Epithelial cell of esophagus (primary cell): ENCODE measurements at regions not wholly inside any gene's neighbourhood (a gene's known extent, or its start where the extent isn't known, plus 50 kb on each side); places are given as distances from the start of the nearest gene placed in this dataset.
A peak's percentile ranks its signal among the peaks of the same experiment; 100 is the strongest.

ENCODE experiments used
- DNase-seq: peaks from one replicate; pipeline ENCODE4 v3.0.0; 2010; ENCODE audit warnings: low read depth
- H3K4me3 ChIP-seq: 2 replicates; pipeline ENCODE4 v1.5.1; 2011; ENCODE audit warnings: mild to moderate bottlenecking, low read length, control low read depth
- TF ChIP-seq, protein P1 (sequence below): IDR thresholded peaks from 2 replicates; pipeline ENCODE4 v1.5.1; 2011; ENCODE audit warnings: low read depth, mild to moderate bottlenecking, low read length, control low read depth, inconsistent platforms; ENCODE audit not compliant: insufficient read depth; ENCODE audit errors: missing control alignments

DNA sequence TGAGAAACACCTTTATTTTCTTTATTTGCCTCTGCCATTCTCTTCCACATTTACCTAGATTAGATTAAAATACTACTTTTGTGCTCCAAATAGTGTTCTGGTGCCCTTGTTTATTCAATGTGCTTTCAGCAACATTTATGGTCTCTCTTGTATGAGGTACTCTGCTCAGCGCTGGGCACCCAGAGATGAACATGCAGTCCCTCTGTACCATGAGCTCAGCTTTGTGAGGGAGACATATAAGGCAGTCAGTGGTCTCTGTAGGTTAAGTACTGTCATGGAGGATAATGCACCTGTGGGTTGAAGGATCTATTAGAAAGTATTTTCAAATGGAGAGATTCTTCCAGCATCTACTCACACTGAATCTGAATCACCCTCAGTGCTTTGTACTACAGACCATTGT, 176.5 kb downstream of the TAF11L14 start:
- H3K4me3 ChIP-seq, result no peak overlapping the region
- no peak for DNase-seq
- TF ChIP-seq, protein P1, sequence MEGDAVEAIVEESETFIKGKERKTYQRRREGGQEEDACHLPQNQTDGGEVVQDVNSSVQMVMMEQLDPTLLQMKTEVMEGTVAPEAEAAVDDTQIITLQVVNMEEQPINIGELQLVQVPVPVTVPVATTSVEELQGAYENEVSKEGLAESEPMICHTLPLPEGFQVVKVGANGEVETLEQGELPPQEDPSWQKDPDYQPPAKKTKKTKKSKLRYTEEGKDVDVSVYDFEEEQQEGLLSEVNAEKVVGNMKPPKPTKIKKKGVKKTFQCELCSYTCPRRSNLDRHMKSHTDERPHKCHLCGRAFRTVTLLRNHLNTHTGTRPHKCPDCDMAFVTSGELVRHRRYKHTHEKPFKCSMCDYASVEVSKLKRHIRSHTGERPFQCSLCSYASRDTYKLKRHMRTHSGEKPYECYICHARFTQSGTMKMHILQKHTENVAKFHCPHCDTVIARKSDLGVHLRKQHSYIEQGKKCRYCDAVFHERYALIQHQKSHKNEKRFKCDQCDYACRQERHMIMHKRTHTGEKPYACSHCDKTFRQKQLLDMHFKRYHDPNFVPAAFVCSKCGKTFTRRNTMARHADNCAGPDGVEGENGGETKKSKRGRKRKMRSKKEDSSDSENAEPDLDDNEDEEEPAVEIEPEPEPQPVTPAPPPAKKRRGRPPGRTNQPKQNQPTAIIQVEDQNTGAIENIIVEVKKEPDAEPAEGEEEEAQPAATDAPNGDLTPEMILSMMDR, result no peak

DNA sequence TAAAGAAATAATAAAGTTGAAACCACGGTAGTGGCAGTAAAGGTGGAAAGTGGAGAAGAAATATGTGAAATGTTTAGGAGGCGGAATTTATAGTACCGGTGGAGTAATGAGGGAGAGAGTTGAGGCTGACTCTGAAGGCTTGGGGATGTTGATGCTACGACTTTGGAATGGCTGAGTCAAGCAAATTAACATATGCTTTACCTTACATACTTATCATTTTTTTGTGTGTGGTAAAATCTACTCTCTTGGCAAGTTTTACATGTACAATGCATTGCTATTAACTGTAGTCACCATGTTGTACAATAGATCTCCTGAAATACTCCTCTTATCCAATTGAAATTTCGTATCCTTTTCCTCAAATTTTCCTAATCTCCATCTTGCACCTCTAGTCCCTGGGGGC, 179.0 kb downstream of the TAF11L14 start:
- H3K4me3 ChIP-seq, result no peak overlapping the region
- TF ChIP-seq, protein P1, result no peak
- DNase-seq, result peak; percentile 78

DNA sequence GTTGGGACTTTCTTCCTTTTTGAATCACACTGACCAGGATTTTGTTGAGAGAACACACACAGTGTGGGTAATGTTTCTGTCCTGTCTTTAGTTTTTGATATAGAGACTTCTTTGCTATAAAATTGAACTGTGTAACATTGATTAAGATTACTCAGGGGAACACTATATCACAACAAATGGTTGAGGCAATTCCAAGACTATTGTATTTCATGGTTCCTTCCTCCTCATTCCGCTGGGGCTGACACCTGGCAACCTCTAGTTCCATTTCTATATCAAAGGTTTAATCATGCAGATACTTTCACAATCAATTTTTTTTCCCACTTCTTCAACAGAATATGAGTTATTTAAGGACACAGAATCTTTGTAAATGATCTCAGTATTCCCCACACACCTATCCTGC, 182.2 kb downstream of the TAF11L14 start:
- no peak for DNase-seq

DNA sequence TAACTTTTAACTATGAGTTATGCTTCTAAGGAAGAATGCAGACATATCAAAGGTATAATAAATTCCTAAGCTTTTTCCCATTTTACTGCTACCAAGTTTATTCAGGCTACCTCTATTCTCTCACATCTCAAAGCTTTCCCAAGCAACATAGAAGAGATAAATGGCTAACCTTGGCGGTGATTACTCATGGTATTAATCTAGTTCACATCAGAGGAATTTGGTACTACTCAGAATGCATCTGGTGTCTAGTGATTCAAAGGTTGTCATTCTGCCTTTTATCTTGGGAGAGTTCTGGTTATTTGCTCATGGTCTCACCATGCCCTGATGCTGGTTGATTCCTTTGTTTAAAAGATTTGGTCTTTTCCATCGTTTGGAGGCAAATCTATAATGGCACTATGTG, 182.7 kb downstream of the TAF11L14 start:
- H3K4me3 ChIP-seq, result no peak overlapping the region
- TF ChIP-seq, protein P1, result no peak
- DNase-seq, result no peak

More for the DNA sequence above, 182.2 kb downstream of the TAF11L14 start:
- TF ChIP-seq, protein P1, result no peak
- H3K4me3 ChIP-seq, result no peak overlapping the region

DNA sequence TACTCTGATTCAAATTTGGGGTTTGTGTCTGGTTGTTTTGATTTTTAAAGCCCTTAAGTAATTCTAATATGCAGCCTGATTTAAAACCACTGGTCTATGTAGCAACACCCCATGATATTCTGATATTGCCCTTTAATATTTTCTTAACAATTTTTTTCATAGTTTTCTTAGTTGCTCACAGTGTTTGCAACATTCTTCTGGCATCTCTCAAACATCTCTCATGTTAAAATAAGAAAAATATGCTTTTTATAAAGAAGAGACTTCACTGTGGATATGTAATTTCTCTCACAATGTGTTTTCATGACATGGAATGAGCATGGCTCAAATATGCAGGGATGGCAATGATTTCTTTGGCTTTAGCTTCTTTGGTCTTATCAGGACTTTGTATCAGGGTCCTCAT, 183.7 kb downstream of the TAF11L14 start:
- TF ChIP-seq, protein P1, result no peak
- H3K4me3 ChIP-seq, result no peak overlapping the region
- DNase-seq, result no peak

DNA sequence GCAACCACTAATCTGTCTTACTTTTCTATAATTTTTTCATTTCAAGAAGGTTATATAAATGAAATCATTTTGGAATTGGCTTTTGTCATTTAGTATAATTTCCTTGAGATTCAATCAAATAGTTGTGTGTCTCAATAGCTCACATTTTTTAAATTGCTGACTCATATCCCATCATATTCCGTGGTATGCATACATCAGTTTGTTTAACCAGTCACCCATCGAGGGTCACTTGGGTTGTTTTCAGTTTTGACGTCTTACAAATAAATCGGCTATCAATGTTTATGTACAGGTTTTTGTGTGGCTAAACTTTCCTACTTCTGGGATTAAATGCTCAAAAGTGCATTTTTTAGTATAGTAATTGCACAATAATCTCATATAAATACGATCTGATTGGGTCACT, 185.5 kb downstream of the TAF11L14 start:
- peak; percentile 15 for DNase-seq
- no peak overlapping the region for H3K4me3 ChIP-seq
- TF ChIP-seq, protein P1, result no peak

DNA sequence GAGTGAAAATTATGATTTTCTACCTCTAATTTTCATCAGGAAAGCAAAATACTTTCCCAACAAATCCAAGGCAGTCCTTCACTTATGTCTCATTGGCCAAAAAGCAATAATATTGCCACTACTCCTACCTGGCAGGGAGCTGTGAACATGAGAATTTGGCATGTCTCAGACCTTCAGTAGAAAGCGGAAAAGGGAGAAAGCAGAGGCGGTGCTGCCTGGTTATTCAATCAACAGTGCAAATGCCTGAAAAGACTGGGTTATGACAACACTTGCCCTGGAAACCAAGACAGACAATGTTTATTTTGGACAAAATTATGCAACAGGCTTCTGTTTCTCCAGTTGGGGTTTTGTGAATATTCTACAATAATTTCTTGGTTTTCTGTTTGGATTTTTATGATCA, 194.4 kb downstream of the TAF11L14 start:
- TF ChIP-seq, protein P1, result no peak
- DNase-seq, result peak; percentile 22
- no peak overlapping the region for H3K4me3 ChIP-seq
